PC-9 (cell line): ENCODE measurements at regions not wholly inside any gene's neighbourhood (a gene's known extent, or its start where the extent isn't known, plus 50 kb on each side); places are given as distances from the start of the nearest gene placed in this dataset.

Experiments
- BruUV-seq: library from RNA; stranded (reverse); fragments of 400-500 nt; replicated peaks from 2 replicates; lab custom pipeline; 2021; lab: Mats Ljungman, UMichigan
- CTCF ChIA-PET: fragments of 300-600 bp; sonication (Branson Sonifier 250); formaldehyde crosslinking; loops from one replicate; lab custom pipeline; 2022; ENCODE audit warnings: antibody characterized with exemption; lab: Charles Lee
- POLR2A ChIA-PET: fragments of 300-600 bp; sonication (Branson Sonifier 250); formaldehyde crosslinking; loops from one replicate; lab custom pipeline; 2022; ENCODE audit warnings: antibody characterized with exemption; ENCODE audit not compliant: unreplicated experiment; lab: Charles Lee
- DNase-seq, 2 experiments: peaks; one replicate each; pipeline versions ENCODE4 v3.0.0 to v3.0.0-alpha.2; 2015 to 2022; ENCODE audit warnings: mixed read lengths in 1 of 2
- H2AFZ ChIP-seq: fragments of 200-600 bp; sonication (generic); 2 replicates; pipeline ENCODE4 v1.8.1; 2017; ENCODE audit warnings: antibody characterized with exemption
- H3F3A ChIP-seq: fragments of 200-600 bp; sonication (generic); 2 replicates; pipeline ENCODE4 v1.8.1; 2017; ENCODE audit warnings: antibody characterized with exemption, mild to moderate bottlenecking, low read depth; ENCODE audit not compliant: insufficient read depth
- H3K27ac ChIP-seq: fragments of 200-600 bp; sonication (generic); 2 replicates; pipeline ENCODE4 v1.6.1; 2016; ENCODE audit warnings: mixed run types
- H3K27me3 ChIP-seq: fragments of 200-600 bp; sonication (generic); 2 replicates; pipeline ENCODE4 v1.6.1; 2016; ENCODE audit warnings: low read depth, mixed run types; ENCODE audit not compliant: insufficient read depth
- H3K36me3 ChIP-seq: fragments of 200-600 bp; sonication (generic); 2 replicates; pipeline ENCODE4 v1.6.1; 2016; ENCODE audit warnings: low read depth, mixed run types
- H3K4me1 ChIP-seq: fragments of 200-600 bp; sonication (generic); replicated peaks from 2 replicates; pipeline ENCODE4 v1.6.1; 2016; ENCODE audit warnings: mixed run types; ENCODE audit not compliant: insufficient read depth
- H3K4me2 ChIP-seq: fragments of 200-600 bp; sonication (generic); 2 replicates; pipeline ENCODE4 v1.6.1; 2017; ENCODE audit warnings: mixed run types
- H3K4me3 ChIP-seq: fragments of 200-600 bp; sonication (generic); 2 replicates; pipeline ENCODE4 v1.6.1; 2016; ENCODE audit warnings: mixed run types
- H3K79me2 ChIP-seq: fragments of 200-600 bp; sonication (generic); 2 replicates; pipeline ENCODE4 v1.6.1; 2017; ENCODE audit warnings: low read depth, mixed run types
- H3K9me2 ChIP-seq: fragments of 200-600 bp; sonication (generic); 2 replicates; pipeline ENCODE4 v1.8.1; 2017; ENCODE audit warnings: mild to moderate bottlenecking; ENCODE audit not compliant: insufficient read depth
- H3K9me3 ChIP-seq: fragments of 200-600 bp; sonication (generic); 2 replicates; pipeline ENCODE4 v1.8.1; 2016; ENCODE audit warnings: low read depth; ENCODE audit not compliant: insufficient read depth
- H4K20me1 ChIP-seq: fragments of 200-600 bp; sonication (generic); 2 replicates; pipeline ENCODE4 v1.8.1; 2017; ENCODE audit not compliant: insufficient read depth
- CTCF ChIP-seq: fragments of 200-600 bp; sonication (generic); conservative IDR thresholded peaks from 2 replicates; pipeline ENCODE4 v1.6.1; 2017; ENCODE audit warnings: mixed run types, antibody characterized with exemption, mild to moderate bottlenecking, moderate library complexity
- EZH2 ChIP-seq: fragments of 200-600 bp; sonication (generic); IDR thresholded peaks from 2 replicates; pipeline ENCODE4 v1.8.0; 2017; ENCODE audit warnings: antibody characterized with exemption, low read depth
- intact Hi-C: fragments of 100-400 bp; cut with micrococcal nuclease; formaldehyde crosslinking; loops from one replicate; pipeline ENCODE4 v1.10.0; 2022; ENCODE audit not compliant: unreplicated experiment

DNA sequence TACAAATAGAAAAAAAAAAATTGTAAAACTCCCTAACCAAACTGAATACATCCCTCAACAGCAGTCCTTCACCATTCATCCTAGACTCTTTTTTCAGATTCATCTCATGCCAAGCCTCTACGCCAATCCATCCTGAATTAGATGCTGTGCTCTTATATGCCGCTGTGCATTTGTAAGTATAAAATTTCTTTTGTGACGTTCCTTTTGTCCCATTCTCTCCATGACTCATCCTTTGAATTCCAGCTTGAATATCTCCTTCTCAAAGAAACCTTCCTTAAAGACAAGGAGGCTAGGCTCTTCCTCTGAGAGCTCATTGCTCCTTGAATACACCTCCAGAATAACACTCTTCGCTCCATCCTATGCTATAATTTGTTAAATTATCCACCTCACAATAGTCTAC is 359.2 kb downstream of the RMST start:
- Histone ChIP-seq H2AFZ (no peak overlapping the region), H3K4me1 (no peaks in the 10 kb centered on the region), H3K9me3 (no peaks in the 10 kb centered on the region), H3K4me3 (no peak overlapping the region), H3K9me2 (no peaks in the 10 kb centered on the region), H3K27ac (no peak overlapping the region), H3K27me3 (no peaks in the 10 kb centered on the region), H4K20me1 (no peaks in the 10 kb centered on the region), H3K36me3 (no peaks in the 10 kb centered on the region), H3K4me2 (no peak overlapping the region), H3F3A (no peaks in the 10 kb centered on the region), H3K79me2 (no peaks in the 10 kb centered on the region)
- TF ChIP-seq EZH2 (no peak), CTCF (no peak)
- ChIA-PET POLR2A (no interaction called here), CTCF (no interaction called here)
- intact Hi-C loops = no loop called here
- no peak for DNase-seq
- no TSS peak for BruUV-seq

GRCh38 chr12:97835541-97835940 is 372.9 kb downstream of the RMST start:
- Histone ChIP-seq H3K4me2 (no peak overlapping the region), H3K4me1 (no peaks in the 10 kb centered on the region), H2AFZ (no peak overlapping the region), H3K36me3 (no peaks in the 10 kb centered on the region), H3K79me2 (no peaks in the 10 kb centered on the region), H3K27me3 (no peaks in the 10 kb centered on the region), H3K27ac (no peak overlapping the region), H3K4me3 (no peak overlapping the region), H3F3A (no peaks in the 10 kb centered on the region), H3K9me2 (no peaks in the 10 kb centered on the region), H3K9me3 (no peaks in the 10 kb centered on the region), H4K20me1 (no peaks in the 10 kb centered on the region)
- intact Hi-C loops = no loop called here
- no peak for DNase-seq
- no TSS peak for BruUV-seq
- TF ChIP-seq EZH2 (no peak), CTCF (no peak)
- ChIA-PET POLR2A (no interaction called here), CTCF (no interaction called here)

DNA sequence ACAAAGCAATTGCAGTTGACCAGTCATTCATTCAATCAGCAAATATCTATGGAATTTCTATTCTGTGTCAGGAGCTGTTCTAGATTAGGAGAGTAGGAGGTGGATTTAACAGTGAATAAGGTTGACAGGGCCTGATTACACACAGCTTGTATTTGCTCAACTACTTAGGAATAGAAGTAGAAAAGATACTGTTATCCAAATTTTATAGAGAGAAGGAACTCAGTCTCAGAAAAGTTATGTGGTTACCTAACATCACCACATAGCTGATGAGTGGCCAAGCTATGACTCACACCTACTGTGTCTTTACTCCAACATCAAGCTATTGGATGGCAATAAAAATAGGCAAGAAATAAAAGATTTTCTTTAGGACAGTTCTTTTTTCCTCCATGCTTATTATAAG is 374.8 kb downstream of the RMST start:
- no peak overlapping the region for H3K27ac ChIP-seq
- no peaks in the 10 kb centered on the region for H3K9me3 ChIP-seq
- no peaks in the 10 kb centered on the region for H3K9me2 ChIP-seq
- ChIA-PET CTCF (no interaction called here), POLR2A (no interaction called here)
- H3K79me2 ChIP-seq = no peaks in the 10 kb centered on the region
- no peaks in the 10 kb centered on the region for H3F3A ChIP-seq
- no peaks in the 10 kb centered on the region for H3K27me3 ChIP-seq
- H3K4me1 ChIP-seq = no peaks in the 10 kb centered on the region
- BruUV-seq = no TSS peak
- H4K20me1 ChIP-seq = no peaks in the 10 kb centered on the region
- no peak overlapping the region for H3K4me3 ChIP-seq
- intact Hi-C loops = no loop called here
- no peak overlapping the region for H3K4me2 ChIP-seq
- no peak for DNase-seq
- no peak overlapping the region for H2AFZ ChIP-seq
- TF ChIP-seq EZH2 (no peak), CTCF (no peak)
- H3K36me3 ChIP-seq = no peaks in the 10 kb centered on the region
